ENCODE measurements at regions not wholly inside any gene's neighbourhood (a gene's known extent, or its start where the extent isn't known, plus 50 kb on each side); places are given as distances from the start of the nearest gene placed in this dataset.

DNA sequence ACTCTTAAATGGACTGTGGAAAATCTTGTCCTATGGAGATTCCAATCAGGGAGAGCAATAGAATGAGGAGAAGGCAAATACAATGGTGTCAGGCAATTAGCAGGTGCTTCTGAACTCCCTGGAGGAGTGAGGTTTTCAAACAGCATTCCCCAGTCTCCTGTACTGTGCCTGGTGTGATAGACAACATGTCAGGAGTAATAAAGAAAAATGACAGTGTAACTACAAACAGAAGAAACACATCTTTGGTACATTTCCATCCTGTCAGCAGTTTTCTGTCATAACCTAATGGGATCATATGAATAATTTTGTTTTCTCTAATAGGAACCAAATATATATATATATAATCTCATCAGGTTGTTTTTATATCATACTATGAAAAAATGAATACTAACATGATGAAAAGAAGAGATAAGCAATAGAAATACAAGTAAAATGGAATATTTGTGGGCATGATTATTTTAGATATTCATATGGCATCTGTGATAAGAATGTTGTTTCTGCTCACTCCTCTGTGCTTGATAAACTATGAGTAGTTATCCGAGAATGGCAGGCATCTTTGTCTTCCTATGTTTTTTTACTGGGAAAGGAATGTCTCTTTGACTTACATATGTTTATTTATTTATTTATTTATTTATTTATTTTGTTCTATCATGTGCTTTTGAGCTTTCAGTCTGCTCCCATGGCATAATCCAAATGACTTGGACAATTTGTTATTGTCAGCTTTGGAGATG lies 441.7 kb downstream of the TXNL1 start:
- Histone ChIP-seq H2BK20ac (ENCODE audit: low read depth, low read length) (peak overlapping the region; percentile 69), H2AK9ac (replicated peaks; ENCODE audit: low read depth, low read length, poor library complexity) (no peak overlapping the region), H3K56ac (ENCODE audit: extremely low read depth, insufficient read depth, low read length) (peak overlapping the region; percentile 16; the same call in 1 of the 2 replicates), H3K9me1 (ENCODE audit: insufficient read depth, low read length) (peaks cover 7% of the 10 kb centered on the region), H3K23ac (ENCODE audit: low read depth, low read length) (peak overlapping the region; percentile 35; the same call in 1 of the 2 replicates), H3K9me3 (ENCODE audit: control insufficient read depth, insufficient read depth, low read length) (no peaks in the 10 kb centered on the region), H3K27ac (ENCODE audit: insufficient read depth, low read length) (no peak overlapping the region), H4K20me1 (ENCODE audit: insufficient read depth, low read length) (no peaks in the 10 kb centered on the region), H4K91ac (ENCODE audit: insufficient read depth, low read depth, low read length) (0 out of 2 replicates have a peak overlapping the region, but pooled peaks have one; percentile 55), H2BK5ac (ENCODE audit: low read depth, low read length, poor library complexity, severe bottlenecking) (peak overlapping the region; percentile 85), H3K27me3 (ENCODE audit: control insufficient read depth, insufficient read depth, low read length) (no peaks in the 10 kb centered on the region), H3K9ac (ENCODE audit: low read depth, low read length) (no peak overlapping the region), H3K4ac (ENCODE audit: low read depth, low read length) (peak overlapping the region; percentile 63), H3K4me3 (ENCODE audit: insufficient read depth, low read depth, low read length) (no peak overlapping the region), H2BK120ac (ENCODE audit: low read depth, low read length) (peak overlapping the region; percentile 72), H3K36me3 (ENCODE audit: control insufficient read depth, insufficient read depth, low read length) (no peaks in the 10 kb centered on the region), H2AFZ (replicated peaks; ENCODE audit: low read length, poor library complexity) (no peak overlapping the region), H4K5ac (ENCODE audit: low read depth, low read length) (peak overlapping the region; percentile 79; the same call in 1 of the 2 replicates), H3K4me1 (ENCODE audit: control insufficient read depth, insufficient read depth, low read length) (peaks cover 15% of the 10 kb centered on the region), H2BK15ac (ENCODE audit: low read depth, low read length) (0 out of 3 replicates have a peak overlapping the region, but pooled peaks have one; percentile 59), H2AK5ac (ENCODE audit: low read depth, low read length) (peak overlapping the region; percentile 55), H3K79me1 (ENCODE audit: low read depth in 1 of 2, low read length in 2 of 2) (no peaks in the 10 kb centered on the region), H4K8ac (ENCODE audit: low read depth in 2 of 2, low read length in 2 of 2) (peak overlapping the region; percentile 50 to 65; a peak in 2 of 4 replicates), H3K4me2 (ENCODE audit: low read depth, low read length) (no peak overlapping the region), H3K14ac (replicated peaks; ENCODE audit: low read depth, low read length) (peak overlapping the region; percentile 69; the same call in 1 of the 2 replicates), H3K18ac (ENCODE audit: low read depth, low read length) (peak overlapping the region; percentile 85; the same call in 1 of the 2 replicates)
- in situ Hi-C loops (cut with MboI; ENCODE audit: low sequenced_read_pairs) (no loop called here), intact Hi-C loops (cut with micrococcal nuclease) (no loop called here), dilution Hi-C loops (cut with HindIII; ENCODE audit: low sequenced_read_pairs, unreplicated experiment) (no loop called here)
- no peak for ATAC-seq (ENCODE audit: low read depth)
- ChIA-PET POLR2A (ENCODE audit: unreplicated experiment) (no interaction called here), CTCF (no interaction called here)
- TF ChIP-seq MAZ (IDR thresholded peaks at IDR 0.05; ENCODE audit: borderline replicate concordance, low read depth, low read length) (no peak), MAFK (IDR thresholded peaks at IDR 0.05; ENCODE audit: low read depth, low read length) (peak; percentile 85)
- BruUV-seq (replicated peaks): no TSS peak
- DNase-seq: peak; percentile 42
- no CpG with 5 or more reads among the region's 1 CpG for WGBS, 2 experiments (ENCODE audit: extremely low coverage in 2 of 2, insufficient read length in 1 of 2)

All from IMR-90 (cell line).